CD1c-positive myeloid dendritic cell (primary cell): ENCODE measurements at regions not wholly inside any gene's neighbourhood (a gene's known extent, or its start where the extent isn't known, plus 50 kb on each side); places are given as distances from the start of the nearest gene placed in this dataset.

Experiments used
- DNase-seq: peaks from one replicate; pipeline ENCODE4 v3.0.0-alpha.2; 2016; ENCODE audit errors: extremely low spot score

GRCh38 chr5:93793159-93793781 lies 51.9 kb upstream of the POU5F2 start:
- DNase-seq: no peak

DNA sequence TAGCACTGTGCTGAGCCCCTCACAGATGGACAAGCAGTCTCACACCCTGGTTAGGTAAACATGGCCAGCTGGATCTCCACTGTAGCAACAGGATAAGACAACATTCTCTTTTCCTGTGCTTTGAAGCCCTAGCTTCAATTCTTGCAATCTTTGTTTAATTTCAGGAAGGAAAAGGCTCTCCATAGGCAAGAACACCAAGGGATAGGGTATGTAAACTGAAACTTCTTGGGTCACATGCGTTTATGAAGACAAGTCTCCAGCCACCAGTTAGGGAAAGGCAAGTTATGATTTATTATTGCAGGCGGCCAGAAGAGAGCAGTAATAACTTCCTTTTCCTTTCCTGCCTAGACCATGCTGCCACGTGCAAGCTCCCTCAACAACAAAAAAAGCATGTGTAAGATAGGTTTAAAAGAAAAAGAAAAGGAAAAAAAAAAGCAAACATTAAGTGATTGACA lies 50.1 kb upstream of the POU5F2 start:
- no peak for DNase-seq
